Caco-2 (cell line): ENCODE measurements at regions not wholly inside any gene's neighbourhood (a gene's known extent, or its start where the extent isn't known, plus 50 kb on each side); places are given as distances from the start of the nearest gene placed in this dataset.
A peak's percentile ranks its signal among the peaks of the same experiment; 100 is the strongest.

Source experiments
- BruUV-seq: library from RNA; stranded (reverse); fragments of 400-500 nt; replicated peaks from 2 replicates; lab custom pipeline; 2021; lab: Mats Ljungman, UMichigan
- CTCF ChIA-PET: fragments of 300-600 bp; sonication (Branson Sonifier 250); formaldehyde crosslinking; loops from one replicate; lab custom pipeline; 2022; ENCODE audit warnings: antibody characterized with exemption; lab: Charles Lee
- POLR2A ChIA-PET: fragments of 300-600 bp; sonication (Branson Sonifier 250); formaldehyde crosslinking; loops from one replicate; lab custom pipeline; 2022; ENCODE audit warnings: antibody characterized with exemption; lab: Charles Lee
- DNase-seq, 2 experiments: peaks; one replicate each; pipeline versions ENCODE4 v3.0.0 to v3.0.0-alpha.2; 2020 to 2022
- H3K27me3 ChIP-seq: replicated peaks from 2 replicates; pipeline ENCODE4 v1.6.0; 2011; ENCODE audit warnings: low read length; ENCODE audit not compliant: control insufficient read depth, insufficient read depth
- H3K36me3 ChIP-seq: 2 replicates; pipeline ENCODE4 v1.5.1; 2011; ENCODE audit warnings: low read length; ENCODE audit not compliant: control insufficient read depth, insufficient read depth
- H3K4me1 ChIP-seq: fragments of 250-450 bp; sonication (Bioruptor Pico); 2 replicates; pipeline ENCODE4 v1.5.1; 2020; ENCODE audit warnings: mild to moderate bottlenecking
- H3K4me3 ChIP-seq: 2 replicates; pipeline ENCODE4 v1.5.1; 2011; ENCODE audit warnings: low read depth, mild to moderate bottlenecking, control low read depth, low read length
- H3K9me3 ChIP-seq: fragments of 250-450 bp; sonication (Bioruptor Pico); 2 replicates; pipeline ENCODE4 v1.5.1; 2020; ENCODE audit warnings: mild to moderate bottlenecking, moderate library complexity
- H3K27ac Mint-ChIP-seq: one replicate; pipeline ENCODE4 v1.8.0; 2022; ENCODE audit warnings: mixed read lengths; ENCODE audit not compliant: unreplicated experiment
- H3K27me3 Mint-ChIP-seq: one replicate; pipeline ENCODE4 v1.8.0; 2022; ENCODE audit warnings: mixed read lengths; ENCODE audit not compliant: insufficient read depth, unreplicated experiment
- H3K36me3 Mint-ChIP-seq: one replicate; pipeline ENCODE4 v1.8.0; 2022; ENCODE audit warnings: mild to moderate bottlenecking, mixed read lengths; ENCODE audit not compliant: insufficient read depth, unreplicated experiment
- H3K4me1 Mint-ChIP-seq: one replicate; pipeline ENCODE4 v1.8.0; 2022; ENCODE audit warnings: low read depth, mixed read lengths; ENCODE audit not compliant: unreplicated experiment
- H3K4me3 Mint-ChIP-seq: one replicate; pipeline ENCODE4 v1.8.0; 2022; ENCODE audit warnings: mild to moderate bottlenecking, moderate library complexity, mixed read lengths; ENCODE audit not compliant: unreplicated experiment
- H3K9me3 Mint-ChIP-seq: one replicate; pipeline ENCODE4 v1.8.0; 2022; ENCODE audit warnings: mixed read lengths; ENCODE audit not compliant: unreplicated experiment
- intact Hi-C: fragments of 100-400 bp; cut with micrococcal nuclease; formaldehyde crosslinking; loops from one replicate; pipeline ENCODE4 v1.10.0; 2022; ENCODE audit not compliant: unreplicated experiment
- TF ChIP-seq, protein P1 (sequence below), 2 experiments: fragments of 200-600 bp in 1 of 2; IDR thresholded peaks; 1 replicate in 1 of 2; 2 replicates in 1 of 2; pipeline versions ENCODE4 v1.5.1 to v1.8.0; 2011 to 2022; ENCODE audit warnings: antibody characterized with exemption in 1 of 2, control low read depth in 1 of 2, inconsistent platforms in 1 of 2, low read depth in 1 of 2, low read length in 1 of 2, mild to moderate bottlenecking in 1 of 2, moderate library complexity in 1 of 2; ENCODE audit not compliant: insufficient read depth in 1 of 2, severe bottlenecking in 1 of 2, unreplicated experiment in 1 of 2

DNA sequence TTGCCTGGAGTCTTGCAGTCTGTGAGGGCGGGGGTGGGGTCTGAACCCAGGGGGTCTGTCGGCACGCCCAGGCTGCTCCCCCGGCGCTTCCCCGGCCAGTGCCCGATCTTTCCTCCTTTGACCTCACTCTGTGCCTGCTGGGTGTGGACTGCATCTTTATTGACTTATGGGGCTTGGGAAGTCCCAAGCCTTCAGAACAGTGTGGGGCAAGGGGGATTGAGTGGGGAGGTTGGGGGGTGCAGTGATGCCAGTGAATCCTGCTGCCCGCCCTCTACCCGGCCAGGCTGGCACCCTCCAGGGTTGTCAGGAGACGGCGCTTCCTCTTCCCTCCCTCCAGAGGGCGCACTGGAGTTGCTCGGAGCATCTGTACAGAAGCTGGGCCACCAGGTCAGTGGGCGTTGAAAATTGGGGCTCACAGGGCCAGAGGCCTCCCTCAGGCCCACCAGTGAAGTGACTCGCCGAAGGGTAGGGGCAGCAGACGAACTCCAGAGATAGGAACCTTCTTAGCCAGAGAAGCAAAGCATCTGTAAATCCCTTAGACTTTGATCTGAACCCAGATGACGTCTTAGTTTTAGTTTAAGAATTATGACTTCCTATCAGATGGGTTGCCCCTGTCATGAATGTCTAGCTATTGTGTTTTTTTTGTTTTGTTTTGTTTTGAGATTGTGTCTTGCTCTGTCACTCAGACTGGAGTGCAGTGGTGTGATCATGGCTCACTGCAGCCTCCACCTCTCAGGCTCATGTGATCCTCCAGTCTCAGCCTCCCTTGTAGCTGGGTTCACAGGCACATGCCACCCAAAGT, 184.8 kb upstream of the CIBAR2 start:
- ChIA-PET CTCF (interaction anchor here (0.6 to 2.0 kb wide), 10 partner anchors 9 to 326 kb away, joined by 3 to 11 read pairs (median 3); no protein-coding TSS in a partner anchor), POLR2A (interaction anchor here (0.6 kb wide), 1 partner anchor 12 kb away, joined by 3 read pairs; no protein-coding TSS in a partner anchor)
- BruUV-seq, result no TSS peak
- no peak overlapping the region for H3K4me3 Mint-ChIP-seq
- Histone ChIP-seq H3K4me1 (peaks cover 8% of the 10 kb centered on the region; the same call in 1 of the 2 replicates), H3K4me3 (no peak overlapping the region), H3K9me3 (no peaks in the 10 kb centered on the region), H3K27me3 (no peaks in the 10 kb centered on the region), H3K36me3 (no peaks in the 10 kb centered on the region)
- DNase-seq, result peak; percentile 66 to 76
- H3K36me3 Mint-ChIP-seq, result peaks cover 13% of the 10 kb centered on the region
- H3K9me3 Mint-ChIP-seq, result no peaks in the 10 kb centered on the region
- H3K27ac Mint-ChIP-seq, result no peak overlapping the region
- TF ChIP-seq, protein P1, sequence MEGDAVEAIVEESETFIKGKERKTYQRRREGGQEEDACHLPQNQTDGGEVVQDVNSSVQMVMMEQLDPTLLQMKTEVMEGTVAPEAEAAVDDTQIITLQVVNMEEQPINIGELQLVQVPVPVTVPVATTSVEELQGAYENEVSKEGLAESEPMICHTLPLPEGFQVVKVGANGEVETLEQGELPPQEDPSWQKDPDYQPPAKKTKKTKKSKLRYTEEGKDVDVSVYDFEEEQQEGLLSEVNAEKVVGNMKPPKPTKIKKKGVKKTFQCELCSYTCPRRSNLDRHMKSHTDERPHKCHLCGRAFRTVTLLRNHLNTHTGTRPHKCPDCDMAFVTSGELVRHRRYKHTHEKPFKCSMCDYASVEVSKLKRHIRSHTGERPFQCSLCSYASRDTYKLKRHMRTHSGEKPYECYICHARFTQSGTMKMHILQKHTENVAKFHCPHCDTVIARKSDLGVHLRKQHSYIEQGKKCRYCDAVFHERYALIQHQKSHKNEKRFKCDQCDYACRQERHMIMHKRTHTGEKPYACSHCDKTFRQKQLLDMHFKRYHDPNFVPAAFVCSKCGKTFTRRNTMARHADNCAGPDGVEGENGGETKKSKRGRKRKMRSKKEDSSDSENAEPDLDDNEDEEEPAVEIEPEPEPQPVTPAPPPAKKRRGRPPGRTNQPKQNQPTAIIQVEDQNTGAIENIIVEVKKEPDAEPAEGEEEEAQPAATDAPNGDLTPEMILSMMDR (IDR thresholded peaks at IDR 0.05; ENCODE audit: insufficient read depth in 1 of 2, low read depth in 1 of 2, low read length in 1 of 2, severe bottlenecking in 1 of 2, unreplicated experiment in 1 of 2), result peak; percentile 90 to 92
- peaks cover 4% of the 10 kb centered on the region for H3K4me1 Mint-ChIP-seq
- H3K27me3 Mint-ChIP-seq, result no peaks in the 10 kb centered on the region
- intact Hi-C loops, result loop anchor here (5.0 kb wide), 1 partner anchor 35 kb away; no protein-coding TSS in a partner anchor

DNA sequence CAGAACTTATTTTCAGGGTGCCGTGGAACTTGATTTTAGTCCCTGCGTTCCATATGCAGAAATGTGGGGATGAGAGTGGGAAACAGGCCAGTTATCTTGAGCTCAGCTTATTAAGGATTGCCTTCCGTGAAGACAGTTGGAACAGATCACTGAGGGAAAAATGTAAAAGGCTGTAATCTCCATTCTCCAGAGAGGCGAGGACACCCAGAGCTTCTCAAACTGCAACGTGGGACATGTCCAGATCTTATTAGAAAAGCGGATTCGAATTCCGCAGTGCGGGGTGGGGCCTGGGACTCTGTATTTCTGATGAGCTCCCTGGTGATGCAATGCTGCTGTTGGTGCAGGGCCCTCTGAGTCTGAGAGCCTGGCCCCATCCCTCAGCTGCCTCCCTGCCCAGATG, 185.6 kb upstream of the CIBAR2 start:
- POLR2A ChIA-PET, result interaction anchor here (0.6 kb wide), 1 partner anchor 13 kb away, joined by 3 read pairs; no protein-coding TSS in a partner anchor
- Histone ChIP-seq H3K27me3 (no peaks in the 10 kb centered on the region), H3K4me1 (peaks cover 8% of the 10 kb centered on the region; the same call in 1 of the 2 replicates), H3K36me3 (no peaks in the 10 kb centered on the region), H3K9me3 (no peaks in the 10 kb centered on the region), H3K4me3 (no peak overlapping the region)
- H3K4me1 Mint-ChIP-seq, result peaks cover 4% of the 10 kb centered on the region
- intact Hi-C loops, result loop anchor here (5.0 kb wide), 1 partner anchor 34 kb away; no protein-coding TSS in a partner anchor
- H3K27me3 Mint-ChIP-seq, result no peaks in the 10 kb centered on the region
- H3K27ac Mint-ChIP-seq, result no peak overlapping the region
- TF ChIP-seq, protein P1 (IDR thresholded peaks at IDR 0.05; ENCODE audit: insufficient read depth in 1 of 2, low read depth in 1 of 2, low read length in 1 of 2, severe bottlenecking in 1 of 2, unreplicated experiment in 1 of 2), result no peak
- no peaks in the 10 kb centered on the region for H3K9me3 Mint-ChIP-seq
- DNase-seq, result no peak
- no peak overlapping the region for H3K4me3 Mint-ChIP-seq
- CTCF ChIA-PET, result interaction anchor here (0.6 to 2.0 kb wide), 5 partner anchors 8 to 327 kb away, joined by 3 to 11 read pairs (median 8); no protein-coding TSS in a partner anchor
- H3K36me3 Mint-ChIP-seq, result peaks cover 13% of the 10 kb centered on the region
- no TSS peak for BruUV-seq

DNA sequence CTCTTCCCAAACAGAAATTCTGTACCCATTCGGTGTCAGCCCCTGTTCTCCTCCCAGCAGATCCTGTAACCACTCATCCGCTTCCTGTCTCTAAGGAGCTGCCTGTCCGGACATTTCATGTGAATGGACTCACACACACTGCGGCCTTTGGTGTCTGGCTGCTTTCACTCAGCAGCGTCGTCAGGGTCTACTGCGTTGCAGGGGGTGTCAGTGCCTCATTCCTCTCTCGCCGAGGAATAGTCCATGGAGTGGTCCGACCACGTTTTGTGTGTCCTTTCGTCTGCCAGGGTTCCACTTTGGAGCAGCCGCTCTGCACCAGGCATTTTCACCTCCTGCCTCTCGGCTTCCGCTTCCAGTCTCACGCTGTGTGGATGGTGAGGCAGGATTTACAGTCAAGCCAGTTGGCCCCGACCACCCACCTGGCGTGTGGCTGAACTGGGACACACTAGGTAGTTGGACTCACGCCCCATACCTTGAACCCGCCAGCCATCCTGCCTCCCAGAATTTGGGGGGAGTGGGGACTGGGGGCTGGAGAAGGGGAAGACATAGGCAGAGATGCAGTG, 188.2 kb upstream of the CIBAR2 start:
- Histone ChIP-seq H3K27me3 (no peaks in the 10 kb centered on the region), H3K9me3 (no peaks in the 10 kb centered on the region), H3K4me1 (peaks cover 9% of the 10 kb centered on the region; the same call in 1 of the 2 replicates), H3K36me3 (no peaks in the 10 kb centered on the region), H3K4me3 (no peak overlapping the region)
- H3K4me3 Mint-ChIP-seq, result no peak overlapping the region
- H3K9me3 Mint-ChIP-seq, result no peaks in the 10 kb centered on the region
- ChIA-PET CTCF (no interaction called here), POLR2A (no interaction called here)
- H3K36me3 Mint-ChIP-seq, result peaks cover 13% of the 10 kb centered on the region
- H3K4me1 Mint-ChIP-seq, result peaks cover 4% of the 10 kb centered on the region
- intact Hi-C loops, result no loop called here
- no TSS peak for BruUV-seq
- H3K27me3 Mint-ChIP-seq, result no peaks in the 10 kb centered on the region
- TF ChIP-seq, protein P1 (IDR thresholded peaks at IDR 0.05; ENCODE audit: insufficient read depth in 1 of 2, low read depth in 1 of 2, low read length in 1 of 2, severe bottlenecking in 1 of 2, unreplicated experiment in 1 of 2), result no peak
- DNase-seq, result no peak
- H3K27ac Mint-ChIP-seq, result no peak overlapping the region
